HG03103 (cell line): ENCODE measurements at regions not wholly inside any gene's neighbourhood (a gene's known extent, or its start where the extent isn't known, plus 50 kb on each side); places are given as distances from the start of the nearest gene placed in this dataset.

Experiments used
- ATAC-seq: cut with Tn5 transposase; IDR thresholded peaks from one replicate; pipeline ENCODE4 v1.9.1; 2021; ENCODE audit warnings: low read depth; ENCODE audit not compliant: unreplicated experiment

- no peak for ATAC-seq
Measured at GRCh38 chr4:64614276-64614675, 205.0 kb upstream of the TECRL start.

GRCh38 chr4:64613046-64613445, 203.8 kb upstream of the TECRL start:
- no peak for ATAC-seq

- ATAC-seq = no peak
Measured at GRCh38 chr4:64598066-64598465, 188.8 kb upstream of the TECRL start.

GRCh38 chr4:64594723-64595122, 185.5 kb upstream of the TECRL start:
- no peak for ATAC-seq

- no peak for ATAC-seq
Measured at GRCh38 chr4:64588507-64588906, 179.3 kb upstream of the TECRL start.

- peak; percentile 55 for ATAC-seq
Measured at GRCh38 chr4:64584981-64585557, 175.8 kb upstream of the TECRL start.

- no peak for ATAC-seq
Measured at GRCh38 chr4:64584125-64584524, 174.9 kb upstream of the TECRL start.

GRCh38 chr4:64582492-64582891, 173.2 kb upstream of the TECRL start:
- no peak for ATAC-seq

GRCh38 chr4:64581422-64581821, 172.2 kb upstream of the TECRL start:
- ATAC-seq = no peak

- ATAC-seq = no peak
Measured at GRCh38 chr4:64564126-64564525, 154.9 kb upstream of the TECRL start.

GRCh38 chr4:64559571-64559970, 150.3 kb upstream of the TECRL start:
- ATAC-seq = no peak

GRCh38 chr4:64551125-64551524, 141.9 kb upstream of the TECRL start:
- no peak for ATAC-seq

GRCh38 chr4:64545593-64545992, 136.3 kb upstream of the TECRL start:
- no peak for ATAC-seq

- ATAC-seq = peak; percentile 95
Measured at GRCh38 chr4:64539234-64539849, 130.1 kb upstream of the TECRL start.

- ATAC-seq = no peak
Measured at GRCh38 chr4:64538219-64538618, 129.0 kb upstream of the TECRL start.

GRCh38 chr4:64533637-64534036, 124.4 kb upstream of the TECRL start:
- no peak for ATAC-seq

GRCh38 chr4:64533159-64533558, 123.9 kb upstream of the TECRL start:
- no peak for ATAC-seq

GRCh38 chr4:64520421-64520820, 111.2 kb upstream of the TECRL start:
- no peak for ATAC-seq

- ATAC-seq = no peak
Measured at GRCh38 chr4:64518600-64518999, 109.3 kb upstream of the TECRL start.

- no peak for ATAC-seq
Measured at GRCh38 chr4:64516176-64516575, 106.9 kb upstream of the TECRL start.

GRCh38 chr4:64508089-64508488, 98.8 kb upstream of the TECRL start:
- no peak for ATAC-seq

GRCh38 chr4:64503945-64504675, 94.9 kb upstream of the TECRL start:
- no peak for ATAC-seq
